ENCODE measurements at regions not wholly inside any gene's neighbourhood (a gene's known extent, or its start where the extent isn't known, plus 50 kb on each side); places are given as distances from the start of the nearest gene placed in this dataset.

DNA sequence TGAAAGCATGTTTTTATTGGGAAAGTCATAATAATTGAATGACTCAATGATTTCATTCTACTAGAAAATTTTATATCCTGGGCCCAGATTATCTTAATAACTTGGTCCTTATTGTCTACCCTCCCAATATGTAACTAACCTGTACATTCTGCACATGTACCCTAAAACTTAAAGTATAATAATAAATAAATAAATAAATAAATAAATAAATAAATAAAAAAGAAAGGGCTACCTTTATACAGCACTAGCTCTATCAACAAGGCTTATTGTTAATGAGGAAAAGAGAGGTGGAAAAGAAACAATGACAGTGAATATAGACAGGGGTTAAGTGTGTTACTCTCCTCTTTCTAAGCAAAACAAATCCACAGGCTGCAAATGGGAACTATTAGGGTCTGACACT, 83.6 kb downstream of the GRIN2B start:
- in situ Hi-C loops (cut with MboI), result no loop called here
- Histone ChIP-seq H3K79me2 (ENCODE audit: control insufficient read depth, insufficient read depth, low read length) (no peaks in the 10 kb centered on the region), H3K9me3 (replicated peaks; ENCODE audit: control insufficient read depth, insufficient read depth, low read length) (no peaks in the 10 kb centered on the region), H3K4me2 (ENCODE audit: control insufficient read depth, insufficient read depth) (no peak overlapping the region), H3K36me3 (ENCODE audit: control insufficient read depth in 2 of 2, insufficient read depth in 2 of 2, low read length in 1 of 2) (no peaks in the 10 kb centered on the region), H3K27me3 (replicated peaks in 1 of 2; ENCODE audit: control insufficient read depth in 2 of 2, insufficient read depth in 2 of 2, low read length in 1 of 2) (no peaks in the 10 kb centered on the region), H3K4me3 (no peak overlapping the region), H4K20me1 (ENCODE audit: control insufficient read depth, insufficient read depth) (no peaks in the 10 kb centered on the region), H2AFZ (ENCODE audit: control insufficient read depth, low read depth, low read length) (no peak overlapping the region), H3K27ac (ENCODE audit: control insufficient read depth, insufficient read depth) (no peak overlapping the region), H3K4me1 (ENCODE audit: control insufficient read depth, insufficient read depth, low read length) (no peaks in the 10 kb centered on the region), H3K9ac (ENCODE audit: control insufficient read depth, insufficient read depth, low read length) (no peak overlapping the region)
- CTCF ChIA-PET, result interaction anchor here (1.0 kb wide), 1 partner anchor 642 kb away, joined by 3 read pairs; no protein-coding TSS in a partner anchor
- no peak for ATAC-seq
- TF ChIP-seq SMAD5 (IDR thresholded peaks at IDR 0.05; ENCODE audit: low read depth) (no peak), NR2F1 (conservative IDR thresholded peaks at IDR 0.05) (no peak), BACH1 (IDR thresholded peaks at IDR 0.05; ENCODE audit: borderline replicate concordance) (no peak), RAD51 (IDR thresholded peaks at IDR 0.05) (no peak), RFX5 (IDR thresholded peaks at IDR 0.05; ENCODE audit: low read depth, low read length) (no peak), MTA2 (IDR thresholded peaks at IDR 0.05; ENCODE audit: low read depth) (no peak), GABPA (IDR thresholded peaks at IDR 0.05; ENCODE audit: low read depth) (no peak), DPF2 (IDR thresholded peaks at IDR 0.05) (no peak)
- TF ChIP-seq, protein P1, sequence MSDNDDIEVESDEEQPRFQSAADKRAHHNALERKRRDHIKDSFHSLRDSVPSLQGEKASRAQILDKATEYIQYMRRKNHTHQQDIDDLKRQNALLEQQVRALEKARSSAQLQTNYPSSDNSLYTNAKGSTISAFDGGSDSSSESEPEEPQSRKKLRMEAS (IDR thresholded peaks at IDR 0.05; ENCODE audit: low read depth, low read length), result no peak
- RAD21 ChIA-PET (ENCODE audit: unreplicated experiment), result no interaction called here
- SMC1A ChIA-PET (ENCODE audit: uncharacterized antibody, unreplicated experiment), result no interaction called here
- DNase-seq (ENCODE audit: low read depth, low spot score), result no peak
- intact Hi-C loops (cut with micrococcal nuclease; ENCODE audit: unreplicated experiment), result no loop called here
- FAIRE-seq, result no peak
- POLR2A ChIA-PET, result no interaction called here
- BruUV-seq (replicated peaks), result no TSS peak

DNA sequence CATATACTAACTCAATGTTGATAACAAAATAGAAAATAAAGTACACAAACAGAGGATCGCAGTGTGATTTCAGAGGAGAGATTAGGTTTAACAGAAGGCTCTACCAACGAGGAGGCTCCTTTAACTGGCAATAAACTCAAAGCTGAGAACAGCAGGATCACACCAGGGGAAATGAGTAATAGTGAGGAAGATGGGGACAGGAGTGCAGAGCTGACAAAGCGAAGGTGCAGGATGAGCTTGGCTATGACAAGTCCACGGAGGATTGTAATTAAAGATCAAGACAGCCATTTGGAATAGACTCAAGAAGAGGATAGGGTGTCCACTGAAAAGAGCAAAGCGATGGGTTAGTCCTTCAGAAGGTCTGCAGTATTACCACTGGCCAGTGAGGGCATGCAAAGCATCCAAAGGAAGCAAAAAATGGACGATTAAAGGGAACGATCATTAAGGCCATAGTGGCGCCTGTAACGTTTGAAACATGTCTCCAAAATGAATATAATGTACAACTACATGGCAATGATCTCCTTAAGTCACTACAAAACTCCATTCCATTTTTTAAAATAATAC, 85.3 kb downstream of the GRIN2B start:
- no peak overlapping the region for H3K4me3 ChIP-seq
- in situ Hi-C loops (cut with MboI), result no loop called here
- H3K4me1 ChIP-seq (ENCODE audit: control insufficient read depth, insufficient read depth, low read length), result no peaks in the 10 kb centered on the region
- POLR2A ChIA-PET, result no interaction called here
- H4K20me1 ChIP-seq (ENCODE audit: control insufficient read depth, insufficient read depth), result no peaks in the 10 kb centered on the region
- no peak overlapping the region for H3K9ac ChIP-seq (ENCODE audit: control insufficient read depth, insufficient read depth, low read length)
- no peaks in the 10 kb centered on the region for H3K36me3 ChIP-seq (ENCODE audit: control insufficient read depth in 2 of 2, insufficient read depth in 2 of 2, low read length in 1 of 2)
- RAD21 ChIA-PET (ENCODE audit: unreplicated experiment), result no interaction called here
- intact Hi-C loops (cut with micrococcal nuclease; ENCODE audit: unreplicated experiment), result no loop called here
- FAIRE-seq (no peak), DNase-seq (ENCODE audit: low read depth, low spot score) (no peak), ATAC-seq (no peak)
- no peaks in the 10 kb centered on the region for H3K27me3 ChIP-seq (replicated peaks in 1 of 2; ENCODE audit: control insufficient read depth in 2 of 2, insufficient read depth in 2 of 2, low read length in 1 of 2)
- H3K79me2 ChIP-seq (ENCODE audit: control insufficient read depth, insufficient read depth, low read length), result no peaks in the 10 kb centered on the region
- WGBS (ENCODE audit: insufficient coverage, insufficient replicate concordance, low lambda C conversion rate, missing lambda C conversion rate), result 31% methylated on average over 9 of the region's 9 CpGs
- no TSS peak for BruUV-seq (replicated peaks)
- CTCF ChIA-PET, result interaction anchor here (1.0 to 1.2 kb wide), 2 partner anchors 32 to 271 kb away, joined by 3 to 4 read pairs; no protein-coding TSS in a partner anchor
- H2AFZ ChIP-seq (ENCODE audit: control insufficient read depth, low read depth, low read length), result no peak overlapping the region
- no peak overlapping the region for H3K4me2 ChIP-seq (ENCODE audit: control insufficient read depth, insufficient read depth)
- SMC1A ChIA-PET (ENCODE audit: uncharacterized antibody, unreplicated experiment), result interaction anchor here (1.5 to 1.7 kb wide), 2 partner anchors 271 to 534 kb away, joined by 3 to 4 read pairs; no protein-coding TSS in a partner anchor
- H3K9me3 ChIP-seq (replicated peaks; ENCODE audit: control insufficient read depth, insufficient read depth, low read length), result no peaks in the 10 kb centered on the region
- H3K27ac ChIP-seq (ENCODE audit: control insufficient read depth, insufficient read depth), result no peak overlapping the region
- TF ChIP-seq GABPA (IDR thresholded peaks at IDR 0.05; ENCODE audit: low read depth) (no peak), HDAC6 (IDR thresholded peaks at IDR 0.05; ENCODE audit: unreplicated experiment) (no peak), ZSCAN29 (IDR thresholded peaks at IDR 0.05) (no peak)
- TF ChIP-seq, protein P2, sequence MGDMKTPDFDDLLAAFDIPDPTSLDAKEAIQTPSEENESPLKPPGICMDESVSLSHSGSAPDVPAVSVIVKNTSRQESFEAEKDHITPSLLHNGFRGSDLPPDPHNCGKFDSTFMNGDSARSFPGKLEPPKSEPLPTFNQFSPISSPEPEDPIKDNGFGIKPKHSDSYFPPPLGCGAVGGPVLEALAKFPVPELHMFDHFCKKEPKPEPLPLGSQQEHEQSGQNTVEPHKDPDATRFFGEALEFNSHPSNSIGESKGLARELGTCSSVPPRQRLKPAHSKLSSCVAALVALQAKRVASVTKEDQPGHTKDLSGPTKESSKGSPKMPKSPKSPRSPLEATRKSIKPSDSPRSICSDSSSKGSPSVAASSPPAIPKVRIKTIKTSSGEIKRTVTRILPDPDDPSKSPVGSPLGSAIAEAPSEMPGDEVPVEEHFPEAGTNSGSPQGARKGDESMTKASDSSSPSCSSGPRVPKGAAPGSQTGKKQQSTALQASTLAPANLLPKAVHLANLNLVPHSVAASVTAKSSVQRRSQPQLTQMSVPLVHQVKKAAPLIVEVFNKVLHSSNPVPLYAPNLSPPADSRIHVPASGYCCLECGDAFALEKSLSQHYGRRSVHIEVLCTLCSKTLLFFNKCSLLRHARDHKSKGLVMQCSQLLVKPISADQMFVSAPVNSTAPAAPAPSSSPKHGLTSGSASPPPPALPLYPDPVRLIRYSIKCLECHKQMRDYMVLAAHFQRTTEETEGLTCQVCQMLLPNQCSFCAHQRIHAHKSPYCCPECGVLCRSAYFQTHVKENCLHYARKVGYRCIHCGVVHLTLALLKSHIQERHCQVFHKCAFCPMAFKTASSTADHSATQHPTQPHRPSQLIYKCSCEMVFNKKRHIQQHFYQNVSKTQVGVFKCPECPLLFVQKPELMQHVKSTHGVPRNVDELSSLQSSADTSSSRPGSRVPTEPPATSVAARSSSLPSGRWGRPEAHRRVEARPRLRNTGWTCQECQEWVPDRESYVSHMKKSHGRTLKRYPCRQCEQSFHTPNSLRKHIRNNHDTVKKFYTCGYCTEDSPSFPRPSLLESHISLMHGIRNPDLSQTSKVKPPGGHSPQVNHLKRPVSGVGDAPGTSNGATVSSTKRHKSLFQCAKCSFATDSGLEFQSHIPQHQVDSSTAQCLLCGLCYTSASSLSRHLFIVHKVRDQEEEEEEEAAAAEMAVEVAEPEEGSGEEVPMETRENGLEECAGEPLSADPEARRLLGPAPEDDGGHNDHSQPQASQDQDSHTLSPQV (IDR thresholded peaks at IDR 0.05), result no peak
- TF ChIP-seq, protein P3, sequence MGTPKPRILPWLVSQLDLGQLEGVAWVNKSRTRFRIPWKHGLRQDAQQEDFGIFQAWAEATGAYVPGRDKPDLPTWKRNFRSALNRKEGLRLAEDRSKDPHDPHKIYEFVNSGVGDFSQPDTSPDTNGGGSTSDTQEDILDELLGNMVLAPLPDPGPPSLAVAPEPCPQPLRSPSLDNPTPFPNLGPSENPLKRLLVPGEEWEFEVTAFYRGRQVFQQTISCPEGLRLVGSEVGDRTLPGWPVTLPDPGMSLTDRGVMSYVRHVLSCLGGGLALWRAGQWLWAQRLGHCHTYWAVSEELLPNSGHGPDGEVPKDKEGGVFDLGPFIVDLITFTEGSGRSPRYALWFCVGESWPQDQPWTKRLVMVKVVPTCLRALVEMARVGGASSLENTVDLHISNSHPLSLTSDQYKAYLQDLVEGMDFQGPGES (IDR thresholded peaks at IDR 0.05), result no peak

All from GM12878 (cell line).